MM.1S (cell line): ENCODE measurements at regions not wholly inside any gene's neighbourhood (a gene's known extent, or its start where the extent isn't known, plus 50 kb on each side); places are given as distances from the start of the nearest gene placed in this dataset.

Experiments
- DNase-seq: peaks from one replicate; pipeline ENCODE4 v3.0.0-alpha.2; 2015
- H2AFZ ChIP-seq: fragments of 300-600 bp; sonication (generic); 2 replicates; pipeline ENCODE4 v1.6.0; 2016; ENCODE audit warnings: antibody characterized with exemption, low read length
- H3F3A ChIP-seq: fragments of 300-600 bp; sonication (generic); 2 replicates; pipeline ENCODE4 v1.6.1; 2016; ENCODE audit warnings: mild to moderate bottlenecking, antibody characterized with exemption, low read length, moderate library complexity, mixed read lengths; ENCODE audit not compliant: insufficient read depth
- H3K27ac ChIP-seq: fragments of 300-600 bp; sonication (generic); 2 replicates; pipeline ENCODE4 v1.5.1; 2016; ENCODE audit warnings: mild to moderate bottlenecking, low read length
- H3K27me3 ChIP-seq: fragments of 300-600 bp; sonication (generic); replicated peaks from 2 replicates; pipeline ENCODE4 v1.6.0; 2016; ENCODE audit warnings: low read length; ENCODE audit not compliant: insufficient read depth
- H3K36me3 ChIP-seq: fragments of 300-600 bp; sonication (generic); replicated peaks from 2 replicates; pipeline ENCODE4 v1.6.1; 2016; ENCODE audit warnings: mild to moderate bottlenecking, low read length, mixed read lengths; ENCODE audit not compliant: insufficient read depth
- H3K4me1 ChIP-seq: fragments of 300-600 bp; sonication (generic); 2 replicates; pipeline ENCODE4 v1.6.1; 2016; ENCODE audit warnings: low read length, mixed read lengths
- H3K4me2 ChIP-seq: fragments of 300-600 bp; sonication (generic); 2 replicates; pipeline ENCODE4 v1.6.0; 2016; ENCODE audit warnings: low read depth, low read length
- H3K4me3 ChIP-seq: fragments of 300-600 bp; sonication (generic); 2 replicates; pipeline ENCODE4 v1.5.1; 2016; ENCODE audit warnings: low read length, mixed read lengths
- H3K79me2 ChIP-seq: fragments of 300-600 bp; sonication (generic); 2 replicates; pipeline ENCODE4 v1.6.1; 2016; ENCODE audit warnings: mixed run types, low read length, mixed read lengths
- H3K9ac ChIP-seq: fragments of 300-600 bp; sonication (generic); 2 replicates; pipeline ENCODE4 v1.6.1; 2016; ENCODE audit warnings: low read length, mixed read lengths
- H3K9me2 ChIP-seq: fragments of 300-600 bp; sonication (generic); replicated peaks from 2 replicates; pipeline ENCODE4 v1.6.1; 2016; ENCODE audit warnings: mild to moderate bottlenecking, low read length, mixed read lengths; ENCODE audit not compliant: insufficient read depth
- H3K9me3 ChIP-seq: fragments of 300-600 bp; sonication (generic); replicated peaks from 2 replicates; pipeline ENCODE4 v1.6.1; 2016; ENCODE audit warnings: mild to moderate bottlenecking, low read length, mixed read lengths; ENCODE audit not compliant: insufficient read depth
- H4K20me1 ChIP-seq: fragments of 300-600 bp; sonication (generic); 2 replicates; pipeline ENCODE4 v1.6.1; 2016; ENCODE audit warnings: mild to moderate bottlenecking, low read length, moderate library complexity, mixed read lengths; ENCODE audit not compliant: insufficient read depth
- EZH2 ChIP-seq: fragments of 300-600 bp; sonication (generic); optimal IDR thresholded peaks from 2 replicates; pipeline ENCODE3; 2017; ENCODE audit warnings: low read depth, mild to moderate bottlenecking, antibody characterized with exemption, low read length, mixed read lengths
- EZH2phosphoT487 ChIP-seq: fragments of 300-600 bp; sonication (generic); IDR thresholded peaks from 2 replicates; pipeline ENCODE4 v1.6.1; 2018; ENCODE audit warnings: antibody characterized with exemption, low read length
- TF ChIP-seq, protein P1 (sequence below): fragments of 300-600 bp; sonication (generic); IDR thresholded peaks from 2 replicates; pipeline ENCODE4 v1.5.1; 2016; ENCODE audit warnings: antibody characterized with exemption, low read length, mixed read lengths

DNA sequence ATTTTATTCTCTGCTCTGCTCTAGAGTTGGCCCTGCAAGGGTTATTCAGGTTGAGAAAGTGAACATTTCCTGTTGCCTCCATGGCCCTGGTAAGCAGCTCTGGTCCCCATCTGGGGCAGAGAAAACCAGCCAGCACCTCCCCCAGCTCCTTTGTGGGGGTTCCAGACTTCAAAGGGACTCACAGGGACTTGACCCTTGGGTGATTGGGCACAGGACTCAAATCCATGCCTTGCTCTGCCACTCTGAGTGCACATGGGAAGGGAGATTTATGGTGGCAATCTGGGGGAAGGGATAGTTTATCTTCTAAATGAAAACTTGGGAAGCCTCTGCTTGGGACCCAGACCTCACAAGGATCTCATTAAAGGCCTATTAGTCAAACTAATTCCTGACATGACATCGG lies 212.8 kb downstream of the FOXD2 start:
- Histone ChIP-seq H3K79me2 (no peaks in the 10 kb centered on the region), H3K4me1 (no peaks in the 10 kb centered on the region), H3K27me3 (no peaks in the 10 kb centered on the region), H3F3A (no peaks in the 10 kb centered on the region), H4K20me1 (no peaks in the 10 kb centered on the region), H3K4me2 (no peak overlapping the region), H3K4me3 (no peak overlapping the region), H3K36me3 (no peaks in the 10 kb centered on the region), H3K9me3 (no peaks in the 10 kb centered on the region), H3K27ac (no peak overlapping the region), H3K9ac (no peak overlapping the region), H2AFZ (no peak overlapping the region), H3K9me2 (no peaks in the 10 kb centered on the region)
- no peak for DNase-seq
- TF ChIP-seq EZH2phosphoT487 (no peak), EZH2 (no peak)
- TF ChIP-seq, protein P1, sequence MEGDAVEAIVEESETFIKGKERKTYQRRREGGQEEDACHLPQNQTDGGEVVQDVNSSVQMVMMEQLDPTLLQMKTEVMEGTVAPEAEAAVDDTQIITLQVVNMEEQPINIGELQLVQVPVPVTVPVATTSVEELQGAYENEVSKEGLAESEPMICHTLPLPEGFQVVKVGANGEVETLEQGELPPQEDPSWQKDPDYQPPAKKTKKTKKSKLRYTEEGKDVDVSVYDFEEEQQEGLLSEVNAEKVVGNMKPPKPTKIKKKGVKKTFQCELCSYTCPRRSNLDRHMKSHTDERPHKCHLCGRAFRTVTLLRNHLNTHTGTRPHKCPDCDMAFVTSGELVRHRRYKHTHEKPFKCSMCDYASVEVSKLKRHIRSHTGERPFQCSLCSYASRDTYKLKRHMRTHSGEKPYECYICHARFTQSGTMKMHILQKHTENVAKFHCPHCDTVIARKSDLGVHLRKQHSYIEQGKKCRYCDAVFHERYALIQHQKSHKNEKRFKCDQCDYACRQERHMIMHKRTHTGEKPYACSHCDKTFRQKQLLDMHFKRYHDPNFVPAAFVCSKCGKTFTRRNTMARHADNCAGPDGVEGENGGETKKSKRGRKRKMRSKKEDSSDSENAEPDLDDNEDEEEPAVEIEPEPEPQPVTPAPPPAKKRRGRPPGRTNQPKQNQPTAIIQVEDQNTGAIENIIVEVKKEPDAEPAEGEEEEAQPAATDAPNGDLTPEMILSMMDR: no peak

DNA sequence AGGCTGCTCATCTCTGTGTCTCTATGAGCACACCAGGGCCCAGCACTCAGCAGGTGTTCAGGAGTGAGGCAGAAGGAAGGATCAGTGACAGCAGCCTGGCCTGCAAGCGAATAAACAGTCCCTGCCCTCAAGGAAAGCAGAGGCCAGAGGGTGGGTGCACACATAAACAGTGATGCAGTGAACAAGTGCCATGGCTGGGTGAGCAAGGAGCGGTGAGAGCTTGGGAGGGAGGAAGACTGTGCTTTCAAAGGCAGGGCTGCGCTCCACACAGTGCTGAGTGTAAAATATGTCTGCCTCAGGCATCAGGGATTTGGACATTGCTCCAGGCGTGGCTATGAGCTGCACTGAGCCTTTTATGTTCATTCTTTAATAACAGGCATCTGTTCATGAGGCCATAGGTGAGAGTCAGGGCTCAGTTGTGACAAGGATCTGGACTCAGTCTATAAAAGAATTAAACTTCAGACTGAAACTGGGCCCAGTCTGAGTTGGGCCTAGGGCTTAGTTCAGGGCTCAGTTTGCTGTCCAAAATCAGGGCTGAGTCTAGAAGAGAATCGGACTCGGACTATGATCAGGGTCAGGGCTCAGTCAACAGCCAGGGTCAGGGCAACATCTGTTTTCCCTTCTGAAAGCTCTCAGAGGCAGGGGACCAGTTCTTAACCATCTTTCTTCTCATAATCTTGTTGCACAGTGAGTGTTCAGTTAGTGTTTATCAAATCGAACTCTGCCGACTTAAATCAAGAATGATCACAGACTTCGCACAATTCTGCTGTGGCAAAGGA lies 213.7 kb downstream of the FOXD2 start:
- Histone ChIP-seq H3K9me2 (no peaks in the 10 kb centered on the region), H3K9me3 (no peaks in the 10 kb centered on the region), H4K20me1 (no peaks in the 10 kb centered on the region), H3K4me1 (no peaks in the 10 kb centered on the region), H3K4me3 (no peak overlapping the region), H3K79me2 (no peaks in the 10 kb centered on the region), H3K27me3 (no peaks in the 10 kb centered on the region), H3K27ac (no peak overlapping the region), H3K36me3 (no peaks in the 10 kb centered on the region), H3K4me2 (no peak overlapping the region), H3F3A (no peaks in the 10 kb centered on the region), H3K9ac (no peak overlapping the region), H2AFZ (no peak overlapping the region)
- DNase-seq: no peak
- TF ChIP-seq, protein P1: no peak
- TF ChIP-seq EZH2phosphoT487 (no peak), EZH2 (no peak)

DNA sequence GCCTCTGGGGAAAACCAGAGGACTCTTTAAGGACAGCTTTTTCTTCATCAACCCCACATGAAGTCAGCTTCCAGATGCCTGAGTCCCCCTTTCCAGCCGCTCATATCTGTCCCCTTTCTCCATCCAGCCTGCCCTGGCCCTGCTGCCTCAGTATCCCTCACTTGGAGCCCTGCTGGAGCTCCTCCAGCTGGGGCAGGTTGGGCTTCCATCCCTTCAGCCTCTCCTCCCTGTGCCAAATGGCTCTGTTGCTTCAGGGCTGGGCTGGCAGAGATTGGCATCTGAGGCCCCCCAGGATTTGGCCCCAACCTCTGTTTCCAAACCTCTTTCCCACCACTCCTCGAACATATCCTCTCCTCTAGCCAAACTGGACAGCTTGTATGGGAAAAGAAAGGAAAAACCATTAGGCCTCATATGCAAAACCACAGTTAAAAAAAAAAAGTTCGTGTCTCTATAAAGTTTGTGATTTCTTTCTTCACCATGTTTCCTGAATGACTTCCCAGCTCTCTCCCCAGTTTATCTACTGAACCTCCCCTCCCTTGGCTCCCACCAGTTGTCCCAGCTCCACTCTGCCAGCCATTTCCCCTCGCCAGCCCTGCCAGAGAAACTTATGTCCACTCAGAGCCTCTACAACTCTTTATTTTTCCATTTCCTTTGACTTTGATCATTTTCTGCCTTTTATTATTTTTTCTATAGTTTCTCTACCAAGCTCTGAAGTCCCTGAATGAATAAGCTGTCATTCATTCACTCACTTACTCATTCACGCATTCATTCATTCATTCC lies 217.9 kb downstream of the FOXD2 start:
- TF ChIP-seq, protein P1: no peak
- TF ChIP-seq EZH2phosphoT487 (no peak), EZH2 (no peak)
- no peaks in the 10 kb centered on the region for H3K9me3 ChIP-seq
- no peaks in the 10 kb centered on the region for H3F3A ChIP-seq
- no peaks in the 10 kb centered on the region for H3K36me3 ChIP-seq
- no peaks in the 10 kb centered on the region for H3K9me2 ChIP-seq
- no peak overlapping the region for H3K9ac ChIP-seq
- no peak overlapping the region for H3K27ac ChIP-seq
- H2AFZ ChIP-seq: no peak overlapping the region
- no peak overlapping the region for H3K4me3 ChIP-seq
- no peaks in the 10 kb centered on the region for H3K79me2 ChIP-seq
- no peak for DNase-seq
- H3K4me2 ChIP-seq: no peak overlapping the region
- H3K4me1 ChIP-seq: no peaks in the 10 kb centered on the region
- H3K27me3 ChIP-seq: no peaks in the 10 kb centered on the region
- no peaks in the 10 kb centered on the region for H4K20me1 ChIP-seq
